HG02571 (cell line): ENCODE measurements at regions not wholly inside any gene's neighbourhood (a gene's known extent, or its start where the extent isn't known, plus 50 kb on each side); places are given as distances from the start of the nearest gene placed in this dataset.

ENCODE experiments used
- ATAC-seq: cut with Tn5 transposase; IDR thresholded peaks from one replicate; pipeline ENCODE4 v1.9.1; 2021; ENCODE audit warnings: mild to moderate bottlenecking, moderate library complexity; ENCODE audit not compliant: unreplicated experiment

DNA sequence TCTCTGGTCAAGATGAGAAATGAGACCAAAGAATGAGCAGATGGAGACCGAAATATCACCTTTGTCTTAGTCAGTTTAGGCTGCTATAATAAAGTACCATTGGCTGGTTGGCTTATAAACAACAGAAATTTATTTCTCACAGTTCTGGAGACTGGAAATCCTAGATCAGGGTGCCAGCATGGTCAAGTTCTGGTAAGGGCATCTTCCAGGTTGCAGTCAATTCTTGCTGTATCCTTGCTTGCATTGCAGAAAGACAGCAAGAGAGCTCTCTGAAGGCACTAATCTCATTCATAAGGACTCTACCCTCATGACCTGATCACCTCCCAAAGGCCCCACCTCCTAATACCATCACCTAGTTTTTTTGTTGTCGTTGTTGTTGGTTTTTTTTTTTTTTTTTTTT, 52.7 kb upstream of the MKLN1 start:
- ATAC-seq: no peak

DNA sequence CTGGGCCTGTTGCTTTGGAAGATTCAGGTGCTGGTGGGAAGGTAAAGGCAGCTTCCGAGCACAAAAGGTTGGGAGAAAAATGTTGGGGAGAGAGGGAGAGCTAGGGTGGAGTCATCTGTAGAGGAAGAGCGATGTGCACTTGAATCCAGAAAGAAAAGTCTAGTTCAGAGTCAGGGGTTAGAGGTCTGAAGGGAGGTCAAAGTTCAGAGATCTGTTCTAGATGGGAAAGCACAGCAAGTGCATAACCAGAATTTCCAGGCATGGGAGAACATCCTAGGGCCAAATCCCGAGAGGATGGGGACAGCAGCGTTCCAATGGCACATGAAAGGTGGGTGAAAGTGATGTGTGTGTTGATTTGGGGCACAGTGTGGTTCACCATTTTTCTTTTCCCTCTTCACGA, 51.5 kb upstream of the MKLN1 start:
- no peak for ATAC-seq

DNA sequence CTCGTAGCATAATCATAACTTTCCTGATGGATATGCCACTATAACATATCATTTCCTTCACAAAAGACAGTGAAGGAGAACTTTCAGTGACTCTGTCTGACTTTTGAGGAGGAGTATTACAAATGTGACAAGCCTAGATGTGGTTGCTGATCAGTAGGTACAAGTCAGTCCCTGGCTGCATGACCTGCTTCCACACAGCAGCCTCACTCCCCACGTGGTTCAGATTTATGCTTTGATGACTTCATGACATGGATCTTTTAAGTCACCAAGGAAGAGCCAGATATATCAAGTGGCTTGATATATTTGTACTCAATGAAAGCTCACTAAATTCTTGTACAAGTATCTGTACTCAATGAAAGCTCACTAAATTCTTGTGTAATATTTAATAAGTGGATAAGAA, 50.9 kb upstream of the MKLN1 start:
- ATAC-seq: no peak
